A204.1 (cell line): ENCODE measurements at regions not wholly inside any gene's neighbourhood (a gene's known extent, or its start where the extent isn't known, plus 50 kb on each side); places are given as distances from the start of the nearest gene placed in this dataset.
"Not testable (repeated sequence)": the region's sequence is repeated elsewhere in the genome, so short reads cannot be mapped to it uniquely, and the experiment has no call there.

Source experiments
- FAIRE-seq: peaks from 2 replicates; lab custom pipeline; 2012; peaks lifted over from hg19 to GRCh38; lab: Jason Lieb, UNC

GRCh38 chr3:153615863-153616262 lies 453.8 kb downstream of the RAP2B start:
- no peak for FAIRE-seq

GRCh38 chr3:153617463-153617862 lies 455.4 kb downstream of the RAP2B start:
- FAIRE-seq: no peak

GRCh38 chr3:153618176-153618575 lies 456.1 kb downstream of the RAP2B start:
- no peak for FAIRE-seq

- no peak for FAIRE-seq
Observed at GRCh38 chr3:153619268-153619667, 457.2 kb downstream of the RAP2B start.

GRCh38 chr3:153621953-153622352 lies 459.9 kb downstream of the RAP2B start:
- FAIRE-seq: no peak

- no peak for FAIRE-seq
Observed at GRCh38 chr3:153623834-153624233, 461.8 kb downstream of the RAP2B start.

GRCh38 chr3:153624310-153625030 lies 462.4 kb downstream of the RAP2B start:
- FAIRE-seq: no peak

GRCh38 chr3:153625506-153625905 lies 463.5 kb downstream of the RAP2B start:
- no peak for FAIRE-seq

- no peak for FAIRE-seq
Observed at GRCh38 chr3:153626158-153626557, 464.1 kb downstream of the RAP2B start.

GRCh38 chr3:153628591-153628990 lies 466.6 kb downstream of the RAP2B start:
- no peak for FAIRE-seq

GRCh38 chr3:153629148-153629547 lies 467.1 kb downstream of the RAP2B start:
- FAIRE-seq: no peak

- FAIRE-seq: no peak
Observed at GRCh38 chr3:153631102-153631501, 469.1 kb downstream of the RAP2B start.

GRCh38 chr3:153631664-153632063 lies 469.6 kb downstream of the RAP2B start:
- no peak for FAIRE-seq

- FAIRE-seq: no peak
Observed at GRCh38 chr3:153633407-153633806, 471.4 kb downstream of the RAP2B start.

- no peak for FAIRE-seq
Observed at GRCh38 chr3:153634683-153635082, 472.7 kb downstream of the RAP2B start.

GRCh38 chr3:153639631-153640030 lies 477.6 kb downstream of the RAP2B start:
- no peak for FAIRE-seq

- no peak for FAIRE-seq
Observed at GRCh38 chr3:153640689-153641665, 479.0 kb downstream of the RAP2B start.

- not testable (repeated sequence) for FAIRE-seq
Observed at GRCh38 chr3:153642576-153642975, 478.6 kb upstream of the ARHGEF26 start.

GRCh38 chr3:153643471-153643870 lies 477.7 kb upstream of the ARHGEF26 start:
- FAIRE-seq: not testable (repeated sequence)

- no peak for FAIRE-seq
Observed at GRCh38 chr3:153649286-153649839, 471.8 kb upstream of the ARHGEF26 start.

- FAIRE-seq: no peak
Observed at GRCh38 chr3:153652076-153652475, 469.1 kb upstream of the ARHGEF26 start.

GRCh38 chr3:153657046-153657445 lies 464.1 kb upstream of the ARHGEF26 start:
- no peak for FAIRE-seq

- no peak for FAIRE-seq
Observed at GRCh38 chr3:153657461-153657860, 463.7 kb upstream of the ARHGEF26 start.
